Naive thymus-derived CD4-positive, alpha-beta T cell (primary cell): ENCODE measurements at regions not wholly inside any gene's neighbourhood (a gene's known extent, or its start where the extent isn't known, plus 50 kb on each side); places are given as distances from the start of the nearest gene placed in this dataset.

Experiments used
- ATAC-seq: fragments of 150-1000 bp; cut with Tn5 transposase; 2 replicates; pipeline ENCODE4 v1.10.0; 2021; ENCODE audit warnings: mild to moderate bottlenecking, moderate library complexity
- CTCF ChIA-PET: fragments of 350-600 bp; sonication (Branson Sonifier 250); formaldehyde crosslinking; loops from one replicate; lab custom pipeline; 2021; ENCODE audit warnings: antibody characterized with exemption; lab: Charles Lee
- POLR2A ChIA-PET: fragments of 350-600 bp; sonication (Branson Sonifier 250); formaldehyde crosslinking; loops from one replicate; lab custom pipeline; 2021; ENCODE audit warnings: antibody characterized with exemption, inconsistent platforms; lab: Charles Lee
- DNase-seq, 9 donors: peaks; one replicate each; pipeline versions ENCODE4 v3.0.0 to v3.0.0-alpha.2; 2020 to 2022; ENCODE audit warnings: mixed read lengths in 1 of 9
- H3K27ac ChIP-seq: one replicate; pipeline ENCODE4 v1.7.0; 2013; ENCODE audit warnings: mild to moderate bottlenecking, low read depth, low read length, moderate library complexity
- H3K27me3 ChIP-seq, 2 donors: one replicate each; pipeline ENCODE4 v1.7.0; 2013; ENCODE audit warnings: low read length in 2 of 2, mild to moderate bottlenecking in 2 of 2, moderate library complexity in 2 of 2; ENCODE audit not compliant: control insufficient read depth in 2 of 2, insufficient read depth in 2 of 2
- H3K36me3 ChIP-seq, 3 experiments: 1 replicate in 2 of 3; 2 replicates in 1 of 3; pipeline ENCODE4 v1.7.0; 2013; ENCODE audit warnings: low read length in 3 of 3, mild to moderate bottlenecking in 3 of 3, moderate library complexity in 1 of 3; ENCODE audit not compliant: insufficient read depth in 3 of 3, control insufficient read depth in 2 of 3
- H3K4me1 ChIP-seq, 2 donors: one replicate each; pipeline ENCODE4 v1.7.0; 2013; ENCODE audit warnings: low read length in 2 of 2, mild to moderate bottlenecking in 2 of 2, moderate library complexity in 1 of 2; ENCODE audit not compliant: control insufficient read depth in 2 of 2, insufficient read depth in 2 of 2
- H3K4me3 ChIP-seq: 2 replicates; pipeline ENCODE4 v1.7.0; 2013; ENCODE audit warnings: mild to moderate bottlenecking, low read length
- H3K9me3 ChIP-seq, 3 experiments: 1 replicate in 2 of 3; 2 replicates in 1 of 3; pipeline ENCODE4 v1.7.0; 2013; ENCODE audit warnings: low read length in 3 of 3; ENCODE audit not compliant: control insufficient read depth in 2 of 3
- H3K27ac Mint-ChIP-seq, 9 donors: one replicate each; pipeline ENCODE4 v1.8.0; 2020 to 2022; ENCODE audit warnings: mixed read lengths in 9 of 9, mild to moderate bottlenecking in 8 of 9, moderate library complexity in 5 of 9, inconsistent platforms in 2 of 9
- H3K27me3 Mint-ChIP-seq, 5 donors: one replicate each; pipeline ENCODE4 v1.8.0; 2021 to 2022; ENCODE audit warnings: mixed read lengths in 5 of 5, mild to moderate bottlenecking in 1 of 5
- H3K36me3 Mint-ChIP-seq, 5 donors: one replicate each; pipeline ENCODE4 v1.8.0; 2020 to 2022; ENCODE audit warnings: mixed read lengths in 5 of 5, mild to moderate bottlenecking in 3 of 5, inconsistent platforms in 1 of 5
- H3K4me1 Mint-ChIP-seq, 7 donors: one replicate each; pipeline ENCODE4 v1.8.0; 2020 to 2022; ENCODE audit warnings: mixed read lengths in 7 of 7, mild to moderate bottlenecking in 3 of 7, inconsistent platforms in 1 of 7
- H3K4me3 Mint-ChIP-seq, 10 donors: one replicate each; pipeline ENCODE4 v1.8.0; 2020 to 2022; ENCODE audit warnings: mild to moderate bottlenecking in 10 of 10, mixed read lengths in 10 of 10, moderate library complexity in 6 of 10, inconsistent platforms in 2 of 10
- H3K9me3 Mint-ChIP-seq, 11 donors: one replicate each; pipeline ENCODE4 v1.8.0; 2020 to 2022; ENCODE audit warnings: mixed read lengths in 11 of 11, mild to moderate bottlenecking in 4 of 11, inconsistent platforms in 1 of 11, moderate library complexity in 1 of 11
- intact Hi-C, 2 donors: fragments of 100-400 bp; cut with micrococcal nuclease; formaldehyde crosslinking; loops; one replicate each; pipeline ENCODE4 v1.15.1; 2023

GRCh38 chr11:81932303-81932702, 801.4 kb downstream of the FAM181B start:
- no peaks in the 10 kb centered on the region for H3K36me3 Mint-ChIP-seq
- H3K9me3 Mint-ChIP-seq = peaks cover 0 to 10% (median 0%) of the 10 kb centered on the region in 11 donors
- H3K9me3 ChIP-seq = no peaks in the 10 kb centered on the region
- no peaks in the 10 kb centered on the region for H3K4me1 ChIP-seq
- no peak overlapping the region for H3K27ac ChIP-seq
- no peak for DNase-seq
- ChIA-PET POLR2A (no interaction called here), CTCF (no interaction called here)
- H3K27ac Mint-ChIP-seq = no peak overlapping the region
- H3K4me3 Mint-ChIP-seq = no peak overlapping the region
- peaks cover 0 to 5% (median 0%) of the 10 kb centered on the region in 5 donors for H3K27me3 Mint-ChIP-seq
- H3K4me3 ChIP-seq = no peak overlapping the region
- ATAC-seq = no peak
- no peaks in the 10 kb centered on the region for H3K36me3 ChIP-seq
- H3K4me1 Mint-ChIP-seq = no peaks in the 10 kb centered on the region
- intact Hi-C loops = no loop called here
- H3K27me3 ChIP-seq = no peaks in the 10 kb centered on the region

- DNase-seq (no peak), ATAC-seq (no peak)
- Histone ChIP-seq H3K36me3 (no peaks in the 10 kb centered on the region), H3K4me3 (no peak overlapping the region), H3K27ac (no peak overlapping the region), H3K27me3 (no peaks in the 10 kb centered on the region), H3K4me1 (no peaks in the 10 kb centered on the region), H3K9me3 (no peaks in the 10 kb centered on the region)
- no peaks in the 10 kb centered on the region for H3K9me3 Mint-ChIP-seq
- no peaks in the 10 kb centered on the region for H3K36me3 Mint-ChIP-seq
- POLR2A ChIA-PET = no interaction called here
- no peaks in the 10 kb centered on the region for H3K27me3 Mint-ChIP-seq
- H3K4me3 Mint-ChIP-seq = no peak overlapping the region
- intact Hi-C loops = no loop called here
- H3K27ac Mint-ChIP-seq = no peak overlapping the region
- CTCF ChIA-PET = no interaction called here
- H3K4me1 Mint-ChIP-seq = peaks cover 0 to 4% (median 0%) of the 10 kb centered on the region in 7 donors
These were observed 813.5 kb downstream of the FAM181B start for GRCh38 chr11:81920205-81920604.

GRCh38 chr11:81916451-81916850, 817.2 kb downstream of the FAM181B start:
- no peaks in the 10 kb centered on the region for H3K9me3 ChIP-seq
- no peak overlapping the region for H3K27ac Mint-ChIP-seq
- peaks cover 0 to 10% (median 0%) of the 10 kb centered on the region in 7 donors for H3K4me1 Mint-ChIP-seq
- peaks cover 0 to 2% (median 0%) of the 10 kb centered on the region in 11 donors for H3K9me3 Mint-ChIP-seq
- no peaks in the 10 kb centered on the region for H3K4me1 ChIP-seq
- ChIA-PET POLR2A (no interaction called here), CTCF (no interaction called here)
- H3K27me3 Mint-ChIP-seq = no peaks in the 10 kb centered on the region
- ATAC-seq (no peak), DNase-seq (no peak)
- H3K36me3 ChIP-seq = no peaks in the 10 kb centered on the region
- H3K4me3 Mint-ChIP-seq = no peak overlapping the region
- H3K4me3 ChIP-seq = no peak overlapping the region
- intact Hi-C loops = no loop called here
- no peak overlapping the region for H3K27ac ChIP-seq
- H3K36me3 Mint-ChIP-seq = no peaks in the 10 kb centered on the region
- no peaks in the 10 kb centered on the region for H3K27me3 ChIP-seq

GRCh38 chr11:81915045-81915444, 818.6 kb downstream of the FAM181B start:
- Histone ChIP-seq H3K9me3 (no peaks in the 10 kb centered on the region), H3K4me3 (no peak overlapping the region), H3K27ac (no peak overlapping the region), H3K4me1 (no peaks in the 10 kb centered on the region), H3K36me3 (no peaks in the 10 kb centered on the region), H3K27me3 (no peaks in the 10 kb centered on the region)
- Mint-ChIP-seq H3K9me3 (peaks cover 0 to 2% (median 0%) of the 10 kb centered on the region in 11 donors), H3K27ac (no peak overlapping the region), H3K4me1 (peaks cover 0 to 10% (median 0%) of the 10 kb centered on the region in 7 donors), H3K36me3 (no peaks in the 10 kb centered on the region), H3K27me3 (no peaks in the 10 kb centered on the region), H3K4me3 (no peak overlapping the region)
- DNase-seq (no peak), ATAC-seq (no peak)
- POLR2A ChIA-PET = no interaction called here
- intact Hi-C loops = no loop called here
- CTCF ChIA-PET = no interaction called here

GRCh38 chr11:81913793-81914192, 819.9 kb downstream of the FAM181B start:
- no peak overlapping the region for H3K4me3 ChIP-seq
- H3K4me3 Mint-ChIP-seq = no peak overlapping the region
- no peaks in the 10 kb centered on the region for H3K27me3 Mint-ChIP-seq
- ATAC-seq (no peak), DNase-seq (no peak)
- no peaks in the 10 kb centered on the region for H3K4me1 ChIP-seq
- POLR2A ChIA-PET = no interaction called here
- CTCF ChIA-PET = no interaction called here
- no peaks in the 10 kb centered on the region for H3K9me3 ChIP-seq
- no peak overlapping the region for H3K27ac ChIP-seq
- H3K27ac Mint-ChIP-seq = no peak overlapping the region
- H3K9me3 Mint-ChIP-seq = peaks cover 0 to 2% (median 0%) of the 10 kb centered on the region in 11 donors
- H3K4me1 Mint-ChIP-seq = peaks cover 0 to 10% (median 0%) of the 10 kb centered on the region in 7 donors
- intact Hi-C loops = loop anchor here in 1 of 2 donors (5.0 kb wide), 1 partner anchor 41 kb away; no protein-coding TSS in a partner anchor
- H3K27me3 ChIP-seq = no peaks in the 10 kb centered on the region
- no peaks in the 10 kb centered on the region for H3K36me3 ChIP-seq
- no peaks in the 10 kb centered on the region for H3K36me3 Mint-ChIP-seq

- POLR2A ChIA-PET = no interaction called here
- CTCF ChIA-PET = no interaction called here
- DNase-seq = no peak
These were observed 825.7 kb downstream of the FAM181B start for GRCh38 chr11:81907996-81908395.

GRCh38 chr11:81899156-81899555, 834.5 kb downstream of the FAM181B start:
- ChIA-PET CTCF (interaction anchor here (1.1 kb wide), 1 partner anchor 9 kb away, joined by 3 read pairs; no protein-coding TSS in a partner anchor), POLR2A (no interaction called here)
- no peaks in the 10 kb centered on the region for H3K36me3 ChIP-seq
- Mint-ChIP-seq H3K27me3 (peaks cover 0 to 4% (median 0%) of the 10 kb centered on the region in 5 donors), H3K36me3 (no peaks in the 10 kb centered on the region), H3K27ac (no peak overlapping the region), H3K4me1 (peaks cover 0 to 2% (median 0%) of the 10 kb centered on the region in 7 donors), H3K4me3 (no peak overlapping the region), H3K9me3 (peaks cover 0 to 3% (median 0%) of the 10 kb centered on the region in 11 donors)
- ATAC-seq (no peak), DNase-seq (no peak)
- no peaks in the 10 kb centered on the region for H3K9me3 ChIP-seq
- no peaks in the 10 kb centered on the region for H3K27me3 ChIP-seq
- H3K4me3 ChIP-seq = no peak overlapping the region
- no peak overlapping the region for H3K27ac ChIP-seq
- no peaks in the 10 kb centered on the region for H3K4me1 ChIP-seq
- intact Hi-C loops = no loop called here

More at GRCh38 chr11:81907996-81908395, 825.7 kb downstream of the FAM181B start:
- Histone ChIP-seq H3K27ac (no peak overlapping the region), H3K9me3 (no peaks in the 10 kb centered on the region), H3K27me3 (no peaks in the 10 kb centered on the region), H3K4me3 (no peak overlapping the region), H3K4me1 (no peaks in the 10 kb centered on the region), H3K36me3 (no peaks in the 10 kb centered on the region)
- ATAC-seq = no peak
- intact Hi-C loops = no loop called here
- Mint-ChIP-seq H3K27ac (no peak overlapping the region), H3K4me1 (peaks cover 0 to 6% (median 2%) of the 10 kb centered on the region in 7 donors), H3K4me3 (no peak overlapping the region), H3K9me3 (peaks cover 0 to 2% (median 0%) of the 10 kb centered on the region in 11 donors), H3K36me3 (no peaks in the 10 kb centered on the region), H3K27me3 (no peaks in the 10 kb centered on the region)
